SU-DHL-6 (cell line): ENCODE measurements at regions not wholly inside any gene's neighbourhood (a gene's known extent, or its start where the extent isn't known, plus 50 kb on each side); places are given as distances from the start of the nearest gene placed in this dataset.

Source experiments
- CTCF ChIP-seq: fragments of 200-600 bp; sonication (generic); IDR thresholded peaks from one replicate; pipeline ENCODE4 v1.5.1; 2017; ENCODE audit warnings: antibody characterized with exemption, mild to moderate bottlenecking, low read length, moderate library complexity; ENCODE audit not compliant: insufficient read depth, poor library complexity, severe bottlenecking
- EZH2phosphoT487 ChIP-seq: fragments of 200-600 bp; sonication (generic), shearing (Covaris generic); conservative IDR thresholded peaks from 2 replicates; pipeline ENCODE4 v1.6.1; 2018; ENCODE audit warnings: mild to moderate bottlenecking, antibody characterized with exemption, low read length, moderate library complexity, mixed read lengths

GRCh38 chr9:106772523-106773290 is 90.3 kb upstream of the ZNF462 start:
- TF ChIP-seq EZH2phosphoT487 (no peak), CTCF (no peak)
